ENCODE measurements at regions not wholly inside any gene's neighbourhood (a gene's known extent, or its start where the extent isn't known, plus 50 kb on each side); places are given as distances from the start of the nearest gene placed in this dataset.
"Not testable (repeated sequence)": the region's sequence is repeated elsewhere in the genome, so short reads cannot be mapped to it uniquely, and the experiment has no call there.

GRCh38 chr1:47688461-47689296, 250.8 kb downstream of the FOXD2 start:
- DNase-seq: peak; percentile 13

- peak; percentile 4 for DNase-seq
Measured at GRCh38 chr1:47689894-47690293, 252.1 kb downstream of the FOXD2 start.

GRCh38 chr1:47690341-47691250, 252.8 kb downstream of the FOXD2 start:
- DNase-seq: peak; percentile 7

- not testable (repeated sequence) for DNase-seq
Measured at GRCh38 chr1:47691293-47691692, 253.4 kb downstream of the FOXD2 start.

GRCh38 chr1:47692196-47692595, 254.4 kb downstream of the FOXD2 start:
- DNase-seq: peak; percentile 10

GRCh38 chr1:47693115-47693514, 255.3 kb downstream of the FOXD2 start:
- peak; percentile 20 for DNase-seq

GRCh38 chr1:47694011-47694890, 256.4 kb downstream of the FOXD2 start:
- peak; percentile 35 for DNase-seq

- DNase-seq: no peak
Measured at GRCh38 chr1:47696404-47696736, 258.5 kb downstream of the FOXD2 start.

GRCh38 chr1:47696737-47697441, 259.0 kb downstream of the FOXD2 start:
- no peak for DNase-seq

GRCh38 chr1:47697616-47698335, 259.9 kb downstream of the FOXD2 start:
- DNase-seq: no peak

- no peak for DNase-seq
Measured at GRCh38 chr1:47699492-47700235, 261.8 kb downstream of the FOXD2 start.

GRCh38 chr1:47701283-47701682, 263.4 kb downstream of the FOXD2 start:
- no peak for DNase-seq

GRCh38 chr1:47701741-47702515, 264.1 kb downstream of the FOXD2 start:
- DNase-seq: no peak

- DNase-seq: no peak
Measured at GRCh38 chr1:47703156-47703825, 265.4 kb downstream of the FOXD2 start.

- no peak for DNase-seq
Measured at GRCh38 chr1:47703981-47704596, 266.2 kb downstream of the FOXD2 start.

GRCh38 chr1:47705517-47706130, 267.8 kb downstream of the FOXD2 start:
- DNase-seq: no peak

GRCh38 chr1:47707503-47707902, 269.7 kb downstream of the FOXD2 start:
- DNase-seq: no peak

- no peak for DNase-seq
Measured at GRCh38 chr1:47708019-47708535, 270.2 kb downstream of the FOXD2 start.

Measured in activated CD8-positive, alpha-beta memory T cell treated with anti-CD3 and anti-CD28 coated beads, Interleukin-2, amount 50 U/mL, for 48 hours (primary cell).